GM10248 (cell line): ENCODE measurements at regions not wholly inside any gene's neighbourhood (a gene's known extent, or its start where the extent isn't known, plus 50 kb on each side); places are given as distances from the start of the nearest gene placed in this dataset.

Experiments used
- CTCF ChIA-PET: fragments of 300-600 bp; sonication (Branson Sonifier 250); formaldehyde crosslinking; extraction: SDS; loops from one replicate; lab custom pipeline; 2021; ENCODE audit warnings: antibody characterized with exemption; lab: Yijun Ruan, JAX
- POLR2A ChIA-PET: fragments of 350-650 bp; sonication (Branson Sonifier 250); formaldehyde crosslinking; extraction: SDS; loops from one replicate; lab custom pipeline; 2020; ENCODE audit warnings: antibody characterized with exemption; lab: Yijun Ruan, JAX
- DNase-seq: peaks from one replicate; pipeline ENCODE4 v3.0.0; 2012; ENCODE audit errors: extremely low spot score
- TF ChIP-seq, protein P1 (sequence below): IDR thresholded peaks from 2 replicates; pipeline ENCODE4 v1.5.1; 2012; ENCODE audit warnings: mild to moderate bottlenecking, low read depth; ENCODE audit errors: extremely low read depth, missing control alignments, control extremely low read depth

DNA sequence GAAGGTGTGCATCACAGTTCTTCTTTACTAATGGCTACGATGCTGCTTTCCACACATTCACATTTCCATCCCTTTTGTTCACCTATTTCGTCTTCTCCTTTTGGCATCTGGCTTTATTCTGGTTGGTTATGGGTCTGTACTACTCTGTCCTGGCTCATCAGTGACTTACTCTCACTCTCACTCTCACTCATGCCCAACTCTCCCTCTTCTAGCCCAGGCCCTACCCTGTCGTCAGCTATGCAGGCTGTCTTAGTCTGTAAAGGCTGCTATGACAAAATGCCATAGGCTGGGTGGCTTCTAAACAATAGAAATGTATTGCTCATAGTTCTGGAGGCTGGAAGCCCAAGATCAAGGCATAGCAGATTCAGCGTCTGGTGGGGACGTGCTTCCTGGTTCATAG is 105.6 kb upstream of the PUDP start:
- CTCF ChIA-PET = interaction anchor here (1.2 to 1.7 kb wide), 2 partner anchors 9 to 28 kb away, joined by 3 to 4 read pairs; no protein-coding TSS in a partner anchor
- TF ChIP-seq, protein P1, sequence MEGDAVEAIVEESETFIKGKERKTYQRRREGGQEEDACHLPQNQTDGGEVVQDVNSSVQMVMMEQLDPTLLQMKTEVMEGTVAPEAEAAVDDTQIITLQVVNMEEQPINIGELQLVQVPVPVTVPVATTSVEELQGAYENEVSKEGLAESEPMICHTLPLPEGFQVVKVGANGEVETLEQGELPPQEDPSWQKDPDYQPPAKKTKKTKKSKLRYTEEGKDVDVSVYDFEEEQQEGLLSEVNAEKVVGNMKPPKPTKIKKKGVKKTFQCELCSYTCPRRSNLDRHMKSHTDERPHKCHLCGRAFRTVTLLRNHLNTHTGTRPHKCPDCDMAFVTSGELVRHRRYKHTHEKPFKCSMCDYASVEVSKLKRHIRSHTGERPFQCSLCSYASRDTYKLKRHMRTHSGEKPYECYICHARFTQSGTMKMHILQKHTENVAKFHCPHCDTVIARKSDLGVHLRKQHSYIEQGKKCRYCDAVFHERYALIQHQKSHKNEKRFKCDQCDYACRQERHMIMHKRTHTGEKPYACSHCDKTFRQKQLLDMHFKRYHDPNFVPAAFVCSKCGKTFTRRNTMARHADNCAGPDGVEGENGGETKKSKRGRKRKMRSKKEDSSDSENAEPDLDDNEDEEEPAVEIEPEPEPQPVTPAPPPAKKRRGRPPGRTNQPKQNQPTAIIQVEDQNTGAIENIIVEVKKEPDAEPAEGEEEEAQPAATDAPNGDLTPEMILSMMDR = no peak
- no peak for DNase-seq
- POLR2A ChIA-PET = no interaction called here

DNA sequence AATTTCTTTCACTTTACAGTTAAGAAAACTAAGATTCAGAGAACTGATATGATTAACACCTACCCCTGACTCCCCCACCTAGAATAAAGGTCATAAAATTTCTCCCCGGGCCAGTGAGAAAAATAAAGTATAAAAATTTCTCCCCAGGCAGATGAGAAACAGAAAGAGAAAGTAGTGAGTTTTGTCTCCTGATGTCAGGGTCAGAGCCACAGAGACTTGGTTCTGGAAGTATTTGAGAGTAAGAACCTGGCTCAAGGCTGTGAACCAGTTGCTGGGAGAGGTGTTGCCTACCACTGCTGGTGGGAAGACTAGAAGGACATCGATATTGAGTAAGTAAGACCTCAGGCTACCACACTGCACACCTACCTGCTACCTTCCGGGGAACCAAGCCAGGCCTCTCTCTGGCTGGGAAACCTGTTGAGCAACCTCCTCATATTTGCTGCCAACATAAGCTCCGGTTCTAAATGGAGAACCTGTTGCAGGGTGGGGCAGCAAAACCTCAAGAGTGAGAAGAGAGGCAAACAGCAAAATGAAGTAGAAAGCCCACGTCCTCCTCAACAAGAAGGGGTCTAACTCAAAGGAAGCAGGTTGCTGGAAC is 104.2 kb upstream of the PUDP start:
- peak; percentile 8 for DNase-seq
- ChIA-PET CTCF (interaction anchor here (1.7 kb wide), 1 partner anchor 10 kb away, joined by 4 read pairs; no protein-coding TSS in a partner anchor), POLR2A (no interaction called here)
- TF ChIP-seq, protein P1 = no peak

DNA sequence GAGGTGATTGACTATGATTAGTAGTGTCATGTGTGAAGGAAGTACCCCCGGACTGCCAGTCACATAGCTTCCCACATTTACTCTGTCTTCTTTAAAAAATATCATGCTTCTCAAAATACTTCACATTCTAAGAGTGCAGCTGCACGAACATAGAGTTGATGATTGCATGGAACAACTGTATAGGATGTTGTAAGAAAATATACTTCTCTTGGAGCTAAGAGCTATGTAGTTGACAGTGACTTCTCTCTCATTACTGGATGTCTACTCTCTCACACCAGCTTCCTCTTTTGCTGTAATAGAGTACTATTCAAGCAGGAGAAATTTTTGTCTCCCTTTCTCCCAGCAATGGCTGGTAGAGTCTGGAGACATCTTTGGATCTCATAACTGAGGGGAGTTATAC is 99.4 kb upstream of the PUDP start:
- DNase-seq = no peak
- CTCF ChIA-PET = no interaction called here
- POLR2A ChIA-PET = no interaction called here
- TF ChIP-seq, protein P1 = no peak

DNA sequence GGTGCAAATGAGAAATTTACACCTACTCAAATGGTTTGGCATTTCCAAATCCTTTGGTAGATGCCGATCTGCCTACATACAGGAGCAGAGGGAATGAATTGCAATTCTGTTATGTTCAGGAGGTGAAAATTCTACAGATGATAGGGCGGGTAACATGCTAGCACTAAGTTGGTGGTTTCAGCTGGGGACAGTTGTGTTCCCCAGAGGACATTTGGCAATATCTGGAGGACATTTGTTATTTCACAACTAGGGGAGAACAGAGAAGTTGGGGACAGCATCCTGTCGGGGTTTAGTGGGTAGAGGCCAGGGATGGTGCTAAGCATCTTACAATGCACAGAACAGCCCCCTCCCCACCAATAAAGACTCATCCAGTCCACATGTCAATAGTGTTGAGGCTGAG is 96.5 kb upstream of the PUDP start:
- POLR2A ChIA-PET = no interaction called here
- DNase-seq = no peak
- TF ChIP-seq, protein P1 = no peak
- CTCF ChIA-PET = no interaction called here

DNA sequence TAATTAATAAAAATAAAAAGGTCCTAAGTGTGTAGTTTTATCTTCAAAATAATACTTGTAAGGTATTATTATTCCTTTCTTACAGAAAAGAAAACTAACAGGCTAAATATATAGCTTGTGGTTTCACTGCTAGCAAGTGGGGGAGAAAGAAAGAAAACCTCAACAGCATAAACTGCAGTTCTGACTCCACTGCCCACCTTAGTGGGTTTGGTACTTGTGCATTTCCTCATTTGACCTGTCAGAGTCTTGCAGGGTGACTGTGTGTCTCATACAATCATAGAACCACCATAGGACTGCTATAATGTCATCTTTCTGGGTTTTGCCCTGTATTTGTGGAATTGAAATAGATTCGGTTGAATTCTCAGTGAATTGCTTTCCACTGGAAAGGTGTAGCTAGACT is 94.7 kb upstream of the PUDP start:
- peak; percentile 61 for DNase-seq
- ChIA-PET CTCF (no interaction called here), POLR2A (no interaction called here)
- TF ChIP-seq, protein P1 = no peak

DNA sequence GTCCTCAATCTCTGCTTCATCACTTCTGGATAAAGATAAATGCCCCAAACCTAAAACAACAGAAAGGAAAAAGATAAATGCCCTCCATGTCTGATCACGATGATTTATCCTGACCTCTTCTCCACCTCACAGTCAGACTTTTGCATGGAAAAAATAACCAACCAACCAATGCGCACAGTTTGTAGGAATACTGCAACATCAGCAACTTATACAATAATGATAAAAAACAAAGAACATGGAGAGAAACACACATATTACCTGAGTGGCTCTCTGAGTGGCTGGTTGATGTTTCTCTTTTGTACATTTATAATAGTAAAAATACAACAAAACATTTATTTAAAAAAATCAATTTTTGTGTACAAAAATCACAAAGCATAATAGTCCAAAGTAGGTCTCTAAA is 93.0 kb upstream of the PUDP start:
- CTCF ChIA-PET = interaction anchor here (0.9 to 1.2 kb wide), 2 partner anchors 22 to 49 kb away, joined by 3 read pairs; no protein-coding TSS in a partner anchor
- TF ChIP-seq, protein P1 = no peak

More for the DNA sequence above, 93.0 kb upstream of the PUDP start:
- no peak for DNase-seq
- POLR2A ChIA-PET = no interaction called here
